HL-60 (cell line): ENCODE measurements at regions not wholly inside any gene's neighbourhood (a gene's known extent, or its start where the extent isn't known, plus 50 kb on each side); places are given as distances from the start of the nearest gene placed in this dataset.

Source experiments
- DNase-seq, 2 experiments: peaks; one replicate each; pipeline ENCODE4 v3.0.0-alpha.2; 2010 to 2020; ENCODE audit warnings: low read depth in 1 of 2, low spot score in 1 of 2
- H3K27ac ChIP-seq: fragments of 250-450 bp; sonication (Bioruptor Pico); replicated peaks from 2 replicates; pipeline ENCODE4 v1.5.1; 2020; ENCODE audit warnings: mild to moderate bottlenecking, moderate library complexity
- H3K27me3 ChIP-seq: fragments of 250-450 bp; sonication (Bioruptor Pico); 2 replicates; pipeline ENCODE4 v1.5.1; 2021; ENCODE audit warnings: mild to moderate bottlenecking, moderate library complexity; ENCODE audit not compliant: insufficient read depth, poor library complexity, severe bottlenecking
- H3K4me3 ChIP-seq: replicated peaks from 2 replicates; pipeline ENCODE4 v1.5.1; 2011; ENCODE audit warnings: mild to moderate bottlenecking, control low read depth, low read length; ENCODE audit not compliant: insufficient read depth
- CTCF ChIP-seq: IDR thresholded peaks from one replicate; pipeline ENCODE4 v1.5.1; 2011; ENCODE audit warnings: low read length, control low read depth, inconsistent platforms; ENCODE audit not compliant: insufficient read depth
- GABPA ChIP-seq: IDR thresholded peaks from 2 replicates; pipeline ENCODE4 v1.6.1; 2012; ENCODE audit warnings: low read depth
- POLR2AphosphoS5 ChIP-seq: IDR thresholded peaks from 2 replicates; pipeline ENCODE4 v1.6.1; 2012; ENCODE audit warnings: low read depth
- REST ChIP-seq: IDR thresholded peaks from 2 replicates; pipeline ENCODE4 v1.6.1; 2012; ENCODE audit warnings: low read depth; ENCODE audit not compliant: insufficient replicate concordance
- SPI1 ChIP-seq: IDR thresholded peaks from 2 replicates; pipeline ENCODE4 v1.6.1; 2012; ENCODE audit warnings: low read depth, mild to moderate bottlenecking, borderline replicate concordance

- Histone ChIP-seq H3K4me3 (no peak overlapping the region), H3K27ac (no peak overlapping the region), H3K27me3 (no peaks in the 10 kb centered on the region)
- no peak for DNase-seq
- TF ChIP-seq REST (no peak), CTCF (no peak), POLR2AphosphoS5 (no peak), SPI1 (no peak)
Measured at GRCh38 chr1:221900678-221901077, 158.8 kb upstream of the DUSP10 start.

- Histone ChIP-seq H3K27ac (no peak overlapping the region), H3K4me3 (no peak overlapping the region), H3K27me3 (no peaks in the 10 kb centered on the region)
- no peak for DNase-seq
- TF ChIP-seq CTCF (no peak), REST (no peak)
Measured at GRCh38 chr1:221897321-221897721, 155.4 kb upstream of the DUSP10 start.

GRCh38 chr1:221892301-221892830 lies 150.5 kb upstream of the DUSP10 start:
- no peak for TF ChIP-seq SPI1
- no peak for DNase-seq
- no peaks in the 10 kb centered on the region for H3K27me3 ChIP-seq
- H3K27ac ChIP-seq: no peak overlapping the region
- H3K4me3 ChIP-seq: no peak overlapping the region

- TF ChIP-seq GABPA (no peak), SPI1 (no peak)
- Histone ChIP-seq H3K27me3 (no peaks in the 10 kb centered on the region), H3K27ac (no peak overlapping the region), H3K4me3 (no peak overlapping the region)
- DNase-seq: no peak
Measured at GRCh38 chr1:221891708-221892107, 149.8 kb upstream of the DUSP10 start.

- no peak for TF ChIP-seq REST
- TF ChIP-seq POLR2AphosphoS5: no peak
- no peak for TF ChIP-seq CTCF
- TF ChIP-seq SPI1: no peak
- no peak for TF ChIP-seq GABPA
- Histone ChIP-seq H3K27ac (no peak overlapping the region), H3K27me3 (no peaks in the 10 kb centered on the region), H3K4me3 (no peak overlapping the region)
- DNase-seq: no peak
Measured at GRCh38 chr1:221888801-221889200, 146.9 kb upstream of the DUSP10 start.
